Left hindlimb (tissue), 1 donor: ENCODE measurements at regions not wholly inside any gene's neighbourhood (a gene's known extent, or its start where the extent isn't known, plus 50 kb on each side); places are given as distances from the start of the nearest gene placed in this dataset.

Source experiments
- DNase-seq: peaks from one replicate; pipeline ENCODE4 v3.0.0-alpha.2; 2018

- DNase-seq: no peak
Measured at GRCh38 chr2:33786881-33787280, 187.8 kb upstream of the FAM98A start.

- no peak for DNase-seq
Measured at GRCh38 chr2:33785201-33786106, 186.4 kb upstream of the FAM98A start.

GRCh38 chr2:33784488-33784887 is 185.4 kb upstream of the FAM98A start:
- no peak for DNase-seq

- DNase-seq: no peak
Measured at GRCh38 chr2:33782395-33783230, 183.5 kb upstream of the FAM98A start.

- no peak for DNase-seq
Measured at GRCh38 chr2:33777786-33778185, 178.7 kb upstream of the FAM98A start.

- no peak for DNase-seq
Measured at GRCh38 chr2:33775306-33775705, 176.2 kb upstream of the FAM98A start.

- DNase-seq: no peak
Measured at GRCh38 chr2:33770023-33770422, 170.9 kb upstream of the FAM98A start.

GRCh38 chr2:33766175-33766574 is 167.1 kb upstream of the FAM98A start:
- DNase-seq: no peak

- no peak for DNase-seq
Measured at GRCh38 chr2:33765122-33765521, 166.0 kb upstream of the FAM98A start.

GRCh38 chr2:33764551-33764950 is 165.5 kb upstream of the FAM98A start:
- DNase-seq: no peak

- no peak for DNase-seq
Measured at GRCh38 chr2:33763671-33764310, 164.7 kb upstream of the FAM98A start.

- no peak for DNase-seq
Measured at GRCh38 chr2:33762636-33763035, 163.5 kb upstream of the FAM98A start.

- DNase-seq: no peak
Measured at GRCh38 chr2:33746208-33746800, 147.2 kb upstream of the FAM98A start.

GRCh38 chr2:33735096-33735495 is 136.0 kb upstream of the FAM98A start:
- DNase-seq: no peak

- no peak for DNase-seq
Measured at GRCh38 chr2:33730804-33731203, 131.7 kb upstream of the FAM98A start.

GRCh38 chr2:33730193-33730592 is 131.1 kb upstream of the FAM98A start:
- no peak for DNase-seq

GRCh38 chr2:33729353-33729752 is 130.3 kb upstream of the FAM98A start:
- DNase-seq: no peak

GRCh38 chr2:33728106-33728505 is 129.0 kb upstream of the FAM98A start:
- no peak for DNase-seq

GRCh38 chr2:33727361-33728032 is 128.4 kb upstream of the FAM98A start:
- DNase-seq: no peak

GRCh38 chr2:33726415-33726814 is 127.3 kb upstream of the FAM98A start:
- DNase-seq: no peak

GRCh38 chr2:33723329-33723728 is 124.2 kb upstream of the FAM98A start:
- no peak for DNase-seq

- no peak for DNase-seq
Measured at GRCh38 chr2:33719067-33719466, 120.0 kb upstream of the FAM98A start.
